ENCODE measurements at regions not wholly inside any gene's neighbourhood (a gene's known extent, or its start where the extent isn't known, plus 50 kb on each side); places are given as distances from the start of the nearest gene placed in this dataset.
A peak's percentile ranks its signal among the peaks of the same experiment; 100 is the strongest.

DNA sequence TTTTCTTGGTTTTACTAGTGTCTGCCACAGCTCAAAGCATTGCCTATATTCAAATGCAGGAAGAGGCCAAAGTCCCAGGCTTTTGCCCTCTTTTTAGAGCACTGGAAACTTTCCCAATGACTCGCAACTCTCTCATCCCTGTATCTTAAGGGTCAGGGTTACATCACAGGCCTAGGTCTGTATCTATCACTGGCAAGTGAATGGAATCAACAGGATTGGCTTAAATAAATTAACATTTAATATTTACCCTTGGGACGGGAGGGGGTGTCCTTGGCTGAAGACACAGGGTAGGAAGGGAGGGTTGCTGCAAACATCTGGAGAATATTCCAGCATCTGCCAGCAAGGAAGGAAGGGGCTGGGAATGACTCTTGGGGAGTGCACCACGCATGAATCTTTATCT is 242.6 kb downstream of the SLC4A3 start (continued):
- no peak for TF ChIP-seq RERE (CRISPR knock-in tag; IDR thresholded peaks at IDR 0.05; ENCODE audit: low read depth)
- no peak for TF ChIP-seq RFX5 (IDR thresholded peaks at IDR 0.05; ENCODE audit: low read depth, low read length)

- FAIRE-seq = no peak
- no peaks in the 10 kb centered on the region for H4K20me1 ChIP-seq (ENCODE audit: insufficient read depth, low read length)
- ATAC-seq = no peak
- ChIA-PET POLR2A (no interaction called here), CTCF (ENCODE audit: low intra/inter-chr PET ratio, low total read pairs) (no interaction called here)
- H3K9me3 ChIP-seq (ENCODE audit: low read length) = no peaks in the 10 kb centered on the region
- H3K27me3 ChIP-seq (ENCODE audit: control insufficient read depth in 1 of 2, insufficient read depth in 2 of 2, low read length in 2 of 2) = peaks cover 0 to 11% of the 10 kb centered on the region in 2 experiments; a peak in 1 of 5 replicates
- no peaks in the 10 kb centered on the region for H3K4me1 ChIP-seq (ENCODE audit: insufficient read depth, low read length)
- in situ Hi-C loops (cut with HindIII; ENCODE audit: extremely low pct_ligation_motif_present, low pct_unique_long_range_greater_than_20kb) = no loop called here
- no peak for TF ChIP-seq HNF1B (CRISPR knock-in tag; IDR thresholded peaks at IDR 0.05)
- no peak for TF ChIP-seq ZFP62 (CRISPR knock-in tag; IDR thresholded peaks at IDR 0.05)
- TF ChIP-seq HNRNPK (IDR thresholded peaks at IDR 0.05; ENCODE audit: low read depth, low read length, poor library complexity, severe bottlenecking) = peak; percentile 48
- no peaks in the 10 kb centered on the region for H3K79me2 ChIP-seq (ENCODE audit: insufficient read depth, low read length)
- no peaks in the 10 kb centered on the region for H3K36me3 ChIP-seq (replicated peaks in 1 of 2; ENCODE audit: control insufficient read depth in 1 of 2, insufficient read depth in 2 of 2, low read length in 2 of 2)
- H3K4me3 ChIP-seq (replicated peaks in 1 of 3; ENCODE audit: insufficient read depth in 1 of 3, low read depth in 2 of 3, low read length in 3 of 3) = no peak overlapping the region
- 38% methylated on average over 8 of the region's 8 CpGs for WGBS (ENCODE audit: low lambda C conversion rate)
- H3K27ac ChIP-seq (ENCODE audit: extremely low read length, insufficient read depth, low read length) = no peak overlapping the region
- no peak overlapping the region for H3K9ac ChIP-seq (ENCODE audit: insufficient read depth, low read depth, low read length)
- H3K4me2 ChIP-seq (ENCODE audit: low read depth, low read length) = no peak overlapping the region
- DNase-seq (ENCODE audit: low spot score) = no peak
- no TSS peak for BruUV-seq (replicated peaks)
- no peak overlapping the region for H2AFZ ChIP-seq (ENCODE audit: low read length)
- intact Hi-C loops (cut with micrococcal nuclease; ENCODE audit: unreplicated experiment) = no loop called here
Measured at GRCh38 chr2:219871351-219871750, 243.9 kb downstream of the SLC4A3 start.
